ENCODE measurements at regions not wholly inside any gene's neighbourhood (a gene's known extent, or its start where the extent isn't known, plus 50 kb on each side); places are given as distances from the start of the nearest gene placed in this dataset.

DNA sequence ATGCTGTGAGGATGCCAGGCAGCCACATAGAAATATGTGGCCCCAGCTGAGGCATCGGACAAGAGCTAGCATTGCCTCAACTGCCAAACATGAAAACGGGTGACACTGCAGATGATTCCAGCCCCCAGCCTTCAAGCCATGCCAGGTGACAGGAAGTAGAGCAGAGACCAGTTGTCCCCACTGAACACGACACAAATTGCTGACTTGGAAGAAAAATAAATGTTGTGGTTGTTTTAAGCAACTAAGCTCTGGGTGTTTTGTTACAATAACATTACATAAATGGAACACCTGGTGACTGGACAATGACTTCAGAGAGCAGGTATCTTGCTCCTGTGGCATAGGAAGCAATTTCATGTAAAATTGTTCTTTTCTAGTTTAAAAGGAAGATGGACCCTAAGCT, 154.2 kb downstream of the KIF4B start:
- TF ChIP-seq, protein P1, sequence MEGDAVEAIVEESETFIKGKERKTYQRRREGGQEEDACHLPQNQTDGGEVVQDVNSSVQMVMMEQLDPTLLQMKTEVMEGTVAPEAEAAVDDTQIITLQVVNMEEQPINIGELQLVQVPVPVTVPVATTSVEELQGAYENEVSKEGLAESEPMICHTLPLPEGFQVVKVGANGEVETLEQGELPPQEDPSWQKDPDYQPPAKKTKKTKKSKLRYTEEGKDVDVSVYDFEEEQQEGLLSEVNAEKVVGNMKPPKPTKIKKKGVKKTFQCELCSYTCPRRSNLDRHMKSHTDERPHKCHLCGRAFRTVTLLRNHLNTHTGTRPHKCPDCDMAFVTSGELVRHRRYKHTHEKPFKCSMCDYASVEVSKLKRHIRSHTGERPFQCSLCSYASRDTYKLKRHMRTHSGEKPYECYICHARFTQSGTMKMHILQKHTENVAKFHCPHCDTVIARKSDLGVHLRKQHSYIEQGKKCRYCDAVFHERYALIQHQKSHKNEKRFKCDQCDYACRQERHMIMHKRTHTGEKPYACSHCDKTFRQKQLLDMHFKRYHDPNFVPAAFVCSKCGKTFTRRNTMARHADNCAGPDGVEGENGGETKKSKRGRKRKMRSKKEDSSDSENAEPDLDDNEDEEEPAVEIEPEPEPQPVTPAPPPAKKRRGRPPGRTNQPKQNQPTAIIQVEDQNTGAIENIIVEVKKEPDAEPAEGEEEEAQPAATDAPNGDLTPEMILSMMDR (IDR thresholded peaks at IDR 0.05; ENCODE audit: low read depth, low read length, missing control alignments), result no peak
- in situ Hi-C loops (cut with HindIII; ENCODE audit: low sequenced_read_pairs), result no loop called here
- no peak overlapping the region for H3K4me3 ChIP-seq (ENCODE audit: low read depth, low read length)
- no peak for DNase-seq (ENCODE audit: low read depth)

DNA sequence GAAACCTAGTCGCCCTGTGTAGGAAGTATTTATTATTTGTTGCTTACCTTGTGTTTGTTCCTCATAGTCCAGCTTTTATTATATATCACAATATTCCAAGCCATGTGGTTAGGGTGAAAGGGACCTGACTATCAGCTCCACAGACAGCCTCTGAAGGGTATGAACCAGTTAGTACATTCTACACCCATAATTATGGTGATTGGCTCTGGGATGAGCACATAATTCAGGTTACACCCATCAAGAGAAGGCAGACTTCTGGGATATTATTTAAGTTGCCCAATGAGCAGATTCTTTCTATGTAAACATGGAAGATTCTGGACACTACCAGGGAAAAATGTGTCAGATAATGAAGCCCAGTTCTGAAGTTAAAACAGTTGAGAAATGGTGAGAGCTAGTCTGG, 168.0 kb downstream of the KIF4B start:
- H3K4me3 ChIP-seq (ENCODE audit: low read depth, low read length), result no peak overlapping the region
- DNase-seq (ENCODE audit: low read depth), result no peak
- in situ Hi-C loops (cut with HindIII; ENCODE audit: low sequenced_read_pairs), result no loop called here
- TF ChIP-seq, protein P1 (IDR thresholded peaks at IDR 0.05; ENCODE audit: low read depth, low read length, missing control alignments), result no peak

DNA sequence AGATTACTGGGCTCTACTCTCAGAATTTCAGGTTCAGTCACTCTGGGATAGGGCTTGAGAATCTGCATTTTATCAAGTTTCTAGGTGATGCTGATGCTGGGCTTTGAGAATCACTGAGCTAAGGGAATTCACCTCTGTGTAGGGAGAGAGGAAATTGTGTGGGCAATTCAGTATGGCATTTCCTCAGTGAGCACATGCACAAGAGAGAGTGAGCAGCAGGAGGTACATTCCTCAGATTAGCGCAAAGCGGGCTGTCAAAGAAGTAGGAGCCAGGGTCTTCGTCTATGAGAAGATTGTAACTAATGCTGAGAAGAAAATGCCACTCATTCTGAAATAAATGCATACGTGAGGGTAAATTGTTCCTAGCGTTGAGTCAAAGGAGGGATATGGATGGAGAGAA, 175.9 kb downstream of the KIF4B start:
- TF ChIP-seq, protein P1 (IDR thresholded peaks at IDR 0.05; ENCODE audit: low read depth, low read length, missing control alignments), result no peak
- no peak for DNase-seq (ENCODE audit: low read depth)
- no peak overlapping the region for H3K4me3 ChIP-seq (ENCODE audit: low read depth, low read length)
- in situ Hi-C loops (cut with HindIII; ENCODE audit: low sequenced_read_pairs), result no loop called here

DNA sequence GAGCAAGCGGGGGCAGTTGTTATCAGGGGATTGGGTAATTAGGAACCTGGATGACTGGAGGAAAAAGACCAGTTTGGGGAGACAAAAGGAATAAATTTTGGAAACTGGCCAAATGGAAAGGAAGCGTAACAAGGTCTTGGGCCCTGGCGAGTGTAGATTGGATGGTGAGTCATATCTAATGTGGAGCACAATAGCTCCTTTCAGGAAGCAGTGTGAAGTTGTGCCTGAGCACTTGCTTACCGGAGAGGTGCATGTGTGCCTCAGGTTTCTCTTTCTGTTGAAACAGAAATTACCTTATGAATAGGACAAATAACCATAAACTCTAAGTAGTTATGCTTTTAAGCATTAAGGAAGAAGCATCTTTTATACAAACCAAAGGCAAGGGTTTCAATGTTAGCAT, 176.4 kb downstream of the KIF4B start:
- TF ChIP-seq, protein P1 (IDR thresholded peaks at IDR 0.05; ENCODE audit: low read depth, low read length, missing control alignments), result no peak
- in situ Hi-C loops (cut with HindIII; ENCODE audit: low sequenced_read_pairs), result no loop called here
- no peak overlapping the region for H3K4me3 ChIP-seq (ENCODE audit: low read depth, low read length)
- no peak for DNase-seq (ENCODE audit: low read depth)

DNA sequence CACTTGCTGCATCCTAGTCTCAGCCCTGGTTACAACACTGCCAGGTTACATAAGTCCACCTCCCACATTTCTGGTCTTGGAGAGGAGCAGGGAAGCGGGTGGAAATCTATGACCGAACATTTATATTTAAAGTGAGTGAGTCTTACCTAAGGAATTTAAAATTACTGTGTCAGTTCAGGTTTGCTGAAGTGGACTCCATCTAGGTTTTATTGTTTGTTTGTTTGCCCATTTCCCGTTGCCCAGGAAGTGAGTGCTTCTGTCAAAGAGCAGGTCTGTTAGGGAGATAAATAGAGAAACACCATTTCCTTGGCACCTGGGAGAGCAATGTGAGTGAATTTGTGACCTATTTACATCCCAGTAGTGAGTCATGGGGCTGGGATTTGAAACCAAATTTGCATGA, 179.5 kb downstream of the KIF4B start:
- in situ Hi-C loops (cut with HindIII; ENCODE audit: low sequenced_read_pairs), result no loop called here

DNA sequence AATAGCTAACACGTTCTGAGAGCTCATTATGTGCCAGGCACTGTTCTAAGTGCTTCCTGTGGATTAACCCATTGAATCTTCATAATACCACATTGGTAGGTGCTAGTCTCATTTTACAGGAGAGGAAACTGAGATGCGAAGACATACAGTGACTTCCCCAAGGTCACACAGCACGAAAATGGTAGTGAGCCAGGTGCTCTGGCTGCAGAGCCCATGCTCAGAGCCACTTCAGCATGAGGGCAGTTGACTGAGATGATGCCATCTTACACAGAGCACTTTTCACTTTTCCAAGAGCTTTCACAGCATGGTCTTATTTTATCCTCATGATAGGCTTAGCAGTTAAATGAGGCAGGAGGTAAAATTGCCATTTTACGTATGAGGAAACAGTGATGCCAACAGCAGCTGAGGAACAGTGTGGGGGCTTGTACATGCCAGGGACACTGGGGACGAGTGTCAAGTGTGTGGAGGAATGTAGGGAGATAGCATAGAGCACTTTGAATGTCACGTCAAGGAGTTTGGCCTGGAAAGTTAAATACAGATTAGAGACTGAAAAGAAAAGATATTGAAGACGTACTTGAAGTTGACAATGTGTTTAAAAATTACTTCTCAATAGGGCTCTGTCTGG, 180.0 kb downstream of the KIF4B start:
- TF ChIP-seq, protein P1 (IDR thresholded peaks at IDR 0.05; ENCODE audit: low read depth, low read length, missing control alignments), result no peak
- in situ Hi-C loops (cut with HindIII; ENCODE audit: low sequenced_read_pairs), result no loop called here
- H3K4me3 ChIP-seq (ENCODE audit: low read depth, low read length), result no peak overlapping the region
- DNase-seq (ENCODE audit: low read depth), result no peak

More for the DNA sequence above, 179.5 kb downstream of the KIF4B start:
- DNase-seq (ENCODE audit: low read depth), result no peak
- H3K4me3 ChIP-seq (ENCODE audit: low read depth, low read length), result no peak overlapping the region
- TF ChIP-seq, protein P1 (IDR thresholded peaks at IDR 0.05; ENCODE audit: low read depth, low read length, missing control alignments), result no peak
